Peyer's patch (tissue), 4 donors: ENCODE measurements at regions not wholly inside any gene's neighbourhood (a gene's known extent, or its start where the extent isn't known, plus 50 kb on each side); places are given as distances from the start of the nearest gene placed in this dataset.

Experiments used
- DNase-seq, 3 donors: peaks; one replicate each; pipeline ENCODE4 v3.0.0-alpha.2; 2017 to 2019
- H3K27ac ChIP-seq, 4 donors: fragments of 200-600 bp; sonication (generic); one replicate each; pipeline ENCODE4 v1.5.1; 2016 to 2019
- H3K27me3 ChIP-seq, 2 donors: fragments of 200-600 bp; sonication (generic); one replicate each; pipeline ENCODE4 v1.5.1; 2019
- H3K36me3 ChIP-seq, 3 donors: fragments of 200-600 bp; sonication (generic); one replicate each; pipeline ENCODE4 v1.5.1; 2016 to 2019
- H3K4me1 ChIP-seq, 4 donors: fragments of 200-600 bp; sonication (generic); one replicate each; pipeline ENCODE4 v1.5.1; 2016 to 2019
- H3K4me3 ChIP-seq, 4 donors: fragments of 200-600 bp; sonication (generic); 1 replicate in 3 of 4; 2 replicates in 1 of 4; pipeline ENCODE4 v1.5.1; 2016 to 2019; ENCODE audit warnings: mild to moderate bottlenecking in 1 of 4
- H3K9me3 ChIP-seq, 4 donors: fragments of 200-600 bp; sonication (generic); one replicate each; pipeline ENCODE4 v1.5.1; 2016 to 2019; ENCODE audit warnings: mild to moderate bottlenecking in 1 of 4
- POLR2A ChIP-seq, 2 donors: fragments of 450-650 bp; IDR thresholded peaks; one replicate each; pipeline ENCODE4 v1.5.1; 2017; ENCODE audit warnings: antibody characterized with exemption in 2 of 2, mild to moderate bottlenecking in 2 of 2, moderate library complexity in 2 of 2
- TF ChIP-seq, protein P1 (sequence below), 6 experiments: fragments of 450-650 bp in 4 of 6; fragments of 200-600 bp in 2 of 6; sonication (generic) in 1 of 6; IDR thresholded peaks; one replicate each; pipeline ENCODE4 v1.5.1; 2017 to 2019; ENCODE audit warnings: antibody characterized with exemption in 6 of 6, mild to moderate bottlenecking in 3 of 6, moderate library complexity in 1 of 6

- DNase-seq, result no peak
- H3K27ac ChIP-seq, result no peak overlapping the region
- H3K4me1 ChIP-seq, result no peaks in the 10 kb centered on the region
- no peaks in the 10 kb centered on the region for H3K9me3 ChIP-seq
- H3K4me3 ChIP-seq, result no peak overlapping the region
- no peaks in the 10 kb centered on the region for H3K27me3 ChIP-seq
- no peak for TF ChIP-seq POLR2A (IDR thresholded peaks at IDR 0.05)
- TF ChIP-seq, protein P1, sequence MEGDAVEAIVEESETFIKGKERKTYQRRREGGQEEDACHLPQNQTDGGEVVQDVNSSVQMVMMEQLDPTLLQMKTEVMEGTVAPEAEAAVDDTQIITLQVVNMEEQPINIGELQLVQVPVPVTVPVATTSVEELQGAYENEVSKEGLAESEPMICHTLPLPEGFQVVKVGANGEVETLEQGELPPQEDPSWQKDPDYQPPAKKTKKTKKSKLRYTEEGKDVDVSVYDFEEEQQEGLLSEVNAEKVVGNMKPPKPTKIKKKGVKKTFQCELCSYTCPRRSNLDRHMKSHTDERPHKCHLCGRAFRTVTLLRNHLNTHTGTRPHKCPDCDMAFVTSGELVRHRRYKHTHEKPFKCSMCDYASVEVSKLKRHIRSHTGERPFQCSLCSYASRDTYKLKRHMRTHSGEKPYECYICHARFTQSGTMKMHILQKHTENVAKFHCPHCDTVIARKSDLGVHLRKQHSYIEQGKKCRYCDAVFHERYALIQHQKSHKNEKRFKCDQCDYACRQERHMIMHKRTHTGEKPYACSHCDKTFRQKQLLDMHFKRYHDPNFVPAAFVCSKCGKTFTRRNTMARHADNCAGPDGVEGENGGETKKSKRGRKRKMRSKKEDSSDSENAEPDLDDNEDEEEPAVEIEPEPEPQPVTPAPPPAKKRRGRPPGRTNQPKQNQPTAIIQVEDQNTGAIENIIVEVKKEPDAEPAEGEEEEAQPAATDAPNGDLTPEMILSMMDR (IDR thresholded peaks at IDR 0.05), result no peak
- H3K36me3 ChIP-seq, result no peaks in the 10 kb centered on the region
These were observed 60.1 kb upstream of the KCNG1 start for GRCh38 chr20:51082988-51083387.

DNA sequence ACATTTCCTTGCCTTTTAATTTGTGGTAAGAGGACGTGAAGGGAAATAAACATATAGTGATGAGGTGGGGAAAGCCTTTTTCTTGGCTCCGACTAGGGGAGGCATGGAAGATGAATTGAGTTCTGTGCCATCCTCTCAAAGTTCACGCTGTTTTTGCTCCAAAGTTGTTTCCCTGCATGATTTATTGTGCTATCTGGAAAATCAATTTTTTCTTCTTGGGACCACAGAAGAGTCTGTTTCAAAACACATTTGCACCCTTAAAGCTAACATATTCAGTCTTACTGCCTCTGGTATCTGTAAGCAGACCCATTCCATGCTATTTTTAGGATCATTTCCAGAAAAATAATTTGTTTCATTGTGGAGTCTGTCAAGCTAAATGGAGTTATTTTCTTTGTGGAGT is 57.6 kb upstream of the KCNG1 start:
- no peak overlapping the region for H3K4me3 ChIP-seq
- no peaks in the 10 kb centered on the region for H3K4me1 ChIP-seq
- H3K27ac ChIP-seq, result no peak overlapping the region
- no peaks in the 10 kb centered on the region for H3K27me3 ChIP-seq
- no peaks in the 10 kb centered on the region for H3K9me3 ChIP-seq
- H3K36me3 ChIP-seq, result no peaks in the 10 kb centered on the region
- DNase-seq, result no peak
- TF ChIP-seq, protein P1 (IDR thresholded peaks at IDR 0.05), result no peak
- TF ChIP-seq POLR2A (IDR thresholded peaks at IDR 0.05), result no peak

- no peaks in the 10 kb centered on the region for H3K36me3 ChIP-seq
- TF ChIP-seq, protein P1 (IDR thresholded peaks at IDR 0.05), result no peak
- no peak for TF ChIP-seq POLR2A (IDR thresholded peaks at IDR 0.05)
- no peaks in the 10 kb centered on the region for H3K27me3 ChIP-seq
These were observed 56.6 kb upstream of the KCNG1 start for GRCh38 chr20:51079488-51079887.

GRCh38 chr20:51077686-51078060 is 54.8 kb upstream of the KCNG1 start:
- H3K9me3 ChIP-seq, result no peaks in the 10 kb centered on the region
- no peaks in the 10 kb centered on the region for H3K36me3 ChIP-seq
- H3K27me3 ChIP-seq, result no peaks in the 10 kb centered on the region
- H3K27ac ChIP-seq, result no peak overlapping the region
- no peaks in the 10 kb centered on the region for H3K4me1 ChIP-seq
- no peak overlapping the region for H3K4me3 ChIP-seq
- TF ChIP-seq POLR2A (IDR thresholded peaks at IDR 0.05), result no peak
- TF ChIP-seq, protein P1 (IDR thresholded peaks at IDR 0.05), result no peak
- no peak for DNase-seq

More at GRCh38 chr20:51079488-51079887, 56.6 kb upstream of the KCNG1 start:
- DNase-seq, result no peak
- H3K9me3 ChIP-seq, result no peaks in the 10 kb centered on the region
- no peaks in the 10 kb centered on the region for H3K4me1 ChIP-seq
- H3K27ac ChIP-seq, result no peak overlapping the region
- H3K4me3 ChIP-seq, result no peak overlapping the region

- no peaks in the 10 kb centered on the region for H3K27me3 ChIP-seq
- no peaks in the 10 kb centered on the region for H3K36me3 ChIP-seq
- no peak for DNase-seq
- H3K9me3 ChIP-seq, result no peaks in the 10 kb centered on the region
- TF ChIP-seq, protein P1 (IDR thresholded peaks at IDR 0.05), result no peak
- no peaks in the 10 kb centered on the region for H3K4me1 ChIP-seq
- no peak overlapping the region for H3K27ac ChIP-seq
- H3K4me3 ChIP-seq, result no peak overlapping the region
These were observed 54.1 kb upstream of the KCNG1 start for GRCh38 chr20:51076786-51077685.
